SKM-1 (cell line): ENCODE measurements at regions not wholly inside any gene's neighbourhood (a gene's known extent, or its start where the extent isn't known, plus 50 kb on each side); places are given as distances from the start of the nearest gene placed in this dataset.
"Not testable (repeated sequence)": the region's sequence is repeated elsewhere in the genome, so short reads cannot be mapped to it uniquely, and the experiment has no call there.

Experiments used
- DNase-seq: peaks from one replicate; lab custom pipeline; 2025; ENCODE audit not compliant: unreplicated experiment; lab: John Stamatoyannopoulos, UW

DNA sequence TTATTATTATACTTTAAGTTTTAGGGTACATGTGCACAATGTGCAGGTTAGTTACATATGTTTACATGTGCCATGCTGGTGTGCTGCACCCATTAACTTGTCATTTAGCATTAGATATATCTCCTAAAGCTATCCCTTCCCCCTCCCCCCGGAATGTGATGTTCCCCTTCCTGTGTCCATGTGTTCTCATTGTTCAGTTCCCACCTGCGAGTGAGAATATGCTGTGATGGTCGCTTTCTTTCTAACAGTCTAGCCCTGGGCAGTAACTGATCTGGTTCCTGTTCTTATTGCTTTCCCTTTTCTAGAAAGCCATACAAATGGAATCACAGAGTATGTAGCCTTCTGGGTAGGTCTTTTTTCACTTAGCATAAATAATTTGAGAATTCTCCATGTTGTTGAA is 311.1 kb upstream of the CNTNAP2 start:
- not testable (repeated sequence) for DNase-seq

GRCh38 chr7:145797507-145797906 is 319.1 kb upstream of the CNTNAP2 start:
- no peak for DNase-seq

- no peak for DNase-seq
These were observed 321.5 kb upstream of the CNTNAP2 start for GRCh38 chr7:145795132-145795531.

DNA sequence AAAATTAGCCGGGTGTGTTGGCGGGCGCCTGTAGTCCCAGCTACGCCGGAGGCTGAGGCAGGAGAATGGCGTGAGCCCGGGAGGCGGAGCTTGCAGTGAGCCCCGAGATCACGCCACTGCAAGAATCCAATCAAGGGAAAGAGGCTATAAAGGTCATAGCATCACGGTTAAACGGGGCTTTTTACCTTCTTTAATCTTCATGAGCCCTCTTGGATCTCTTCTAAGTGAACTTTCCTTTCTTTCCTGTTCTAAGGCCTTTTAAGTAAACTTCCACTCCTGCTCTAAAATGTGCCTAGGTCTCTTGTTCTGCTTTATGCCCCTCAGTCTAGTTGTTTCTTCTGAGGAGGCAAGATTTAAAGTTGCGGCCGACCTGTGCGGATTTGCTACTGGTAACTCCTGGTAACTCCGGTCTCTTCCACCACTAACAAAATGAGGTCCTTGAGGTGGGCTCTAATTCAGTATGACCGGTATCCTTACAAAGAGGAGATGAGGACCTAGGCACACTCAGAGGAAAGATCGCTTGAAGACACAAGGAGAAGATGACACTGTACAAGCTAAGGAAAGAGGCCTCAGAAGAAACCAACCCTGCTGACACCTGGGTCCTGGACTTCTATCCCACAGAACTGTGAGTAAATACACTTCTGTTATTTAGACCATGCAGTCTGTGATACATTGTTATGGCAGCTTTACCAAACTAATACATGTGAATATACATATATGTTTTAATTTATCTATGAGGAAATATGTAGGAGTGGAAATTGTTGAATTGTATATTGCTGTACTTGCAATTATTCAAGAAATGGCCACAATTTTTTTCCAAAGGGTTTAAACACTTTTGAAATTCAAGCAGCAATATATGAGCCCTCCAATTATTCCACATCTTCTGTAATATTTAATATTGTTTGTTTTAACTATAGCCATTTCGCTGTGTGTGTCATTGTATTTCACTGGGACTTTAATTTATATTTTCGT is 331.5 kb upstream of the CNTNAP2 start:
- no peak for DNase-seq

DNA sequence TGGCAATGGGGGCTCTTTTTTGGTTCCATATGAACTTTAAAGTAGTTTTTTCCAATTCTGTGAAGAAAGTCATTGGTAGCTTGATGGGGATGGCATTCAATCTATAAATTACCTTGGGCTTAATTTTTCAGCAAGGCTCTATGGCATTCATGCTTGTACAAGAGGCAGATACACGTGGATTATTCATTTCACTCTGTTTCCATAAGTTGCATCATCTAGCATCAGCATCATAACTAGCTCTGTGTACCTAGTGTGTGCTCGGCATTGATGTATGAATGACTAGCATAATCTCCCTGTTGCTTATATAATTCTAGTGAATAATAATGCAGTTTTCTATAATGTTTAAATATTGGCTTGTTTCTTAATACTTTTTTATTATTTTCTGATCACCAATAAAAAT is 335.2 kb upstream of the CNTNAP2 start:
- DNase-seq: not testable (repeated sequence)

- no peak for DNase-seq
These were observed 337.5 kb upstream of the CNTNAP2 start for GRCh38 chr7:145779140-145779539.

DNA sequence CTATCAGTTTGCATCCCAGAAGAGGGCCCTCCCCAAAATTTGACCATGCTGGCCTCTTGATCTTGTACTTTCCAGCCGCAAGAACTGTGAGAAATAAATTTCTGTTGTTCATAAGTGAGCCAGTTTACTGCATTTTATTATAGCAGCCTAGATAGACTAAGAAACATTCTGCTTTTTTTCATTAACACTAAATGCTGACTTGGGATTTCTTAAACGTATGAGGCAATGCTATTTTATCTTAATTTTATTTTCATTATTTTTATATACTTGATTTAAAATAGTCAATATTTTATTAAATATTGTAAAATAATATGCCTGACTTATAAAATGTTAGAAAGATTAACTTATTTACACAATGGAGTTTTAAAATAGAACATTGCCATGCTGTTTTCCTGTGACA is 341.8 kb upstream of the CNTNAP2 start:
- DNase-seq: no peak

GRCh38 chr7:145753004-145753403 is 363.6 kb upstream of the CNTNAP2 start:
- no peak for DNase-seq

GRCh38 chr7:145737617-145738016 is 379.0 kb upstream of the CNTNAP2 start:
- DNase-seq: no peak

GRCh38 chr7:145735061-145735460 is 381.5 kb upstream of the CNTNAP2 start:
- DNase-seq: no peak

DNA sequence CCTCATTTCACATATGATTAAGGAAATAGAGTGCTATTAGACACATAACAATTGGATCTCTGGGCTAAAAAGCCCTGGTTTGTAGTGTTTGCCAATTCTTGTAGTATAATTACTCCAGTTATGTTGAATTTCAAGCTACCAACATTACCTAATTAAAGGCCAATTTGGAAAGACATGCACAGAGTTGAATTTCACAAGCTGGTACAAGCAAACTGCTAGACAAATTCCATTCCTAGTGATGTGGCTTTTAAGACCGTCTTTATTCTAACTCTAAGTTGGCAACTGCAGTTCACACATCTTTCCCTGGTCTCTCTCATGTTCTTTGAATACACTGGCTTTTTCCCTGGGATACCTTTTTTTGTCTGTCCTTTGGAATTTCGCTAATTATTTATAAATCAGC is 384.1 kb upstream of the CNTNAP2 start:
- no peak for DNase-seq

GRCh38 chr7:145729691-145730090 is 386.9 kb upstream of the CNTNAP2 start:
- DNase-seq: no peak

DNA sequence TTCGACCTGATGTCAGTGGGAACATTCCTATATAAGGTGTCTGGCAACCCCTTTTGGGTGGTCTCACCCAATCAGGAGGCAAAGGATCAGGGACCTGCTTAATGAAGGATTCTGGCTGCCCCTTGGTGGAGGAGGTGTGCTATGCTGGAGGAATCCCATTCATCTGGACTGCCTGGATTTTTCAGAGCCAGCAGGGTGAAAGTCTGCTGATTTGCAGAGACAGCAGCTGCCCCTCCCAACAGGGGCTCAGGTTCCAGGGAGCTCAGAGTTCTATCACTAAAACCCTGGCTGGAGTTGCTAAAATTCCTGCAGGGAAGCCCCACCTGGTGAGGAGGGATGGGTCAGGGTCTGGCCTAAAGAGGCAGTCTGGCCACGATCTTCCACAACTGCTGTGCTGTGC is 398.5 kb upstream of the CNTNAP2 start:
- no peak for DNase-seq

GRCh38 chr7:145700488-145700887 is 416.1 kb upstream of the CNTNAP2 start:
- no peak for DNase-seq

- no peak for DNase-seq
These were observed 417.9 kb upstream of the CNTNAP2 start for GRCh38 chr7:145698526-145699262.

DNA sequence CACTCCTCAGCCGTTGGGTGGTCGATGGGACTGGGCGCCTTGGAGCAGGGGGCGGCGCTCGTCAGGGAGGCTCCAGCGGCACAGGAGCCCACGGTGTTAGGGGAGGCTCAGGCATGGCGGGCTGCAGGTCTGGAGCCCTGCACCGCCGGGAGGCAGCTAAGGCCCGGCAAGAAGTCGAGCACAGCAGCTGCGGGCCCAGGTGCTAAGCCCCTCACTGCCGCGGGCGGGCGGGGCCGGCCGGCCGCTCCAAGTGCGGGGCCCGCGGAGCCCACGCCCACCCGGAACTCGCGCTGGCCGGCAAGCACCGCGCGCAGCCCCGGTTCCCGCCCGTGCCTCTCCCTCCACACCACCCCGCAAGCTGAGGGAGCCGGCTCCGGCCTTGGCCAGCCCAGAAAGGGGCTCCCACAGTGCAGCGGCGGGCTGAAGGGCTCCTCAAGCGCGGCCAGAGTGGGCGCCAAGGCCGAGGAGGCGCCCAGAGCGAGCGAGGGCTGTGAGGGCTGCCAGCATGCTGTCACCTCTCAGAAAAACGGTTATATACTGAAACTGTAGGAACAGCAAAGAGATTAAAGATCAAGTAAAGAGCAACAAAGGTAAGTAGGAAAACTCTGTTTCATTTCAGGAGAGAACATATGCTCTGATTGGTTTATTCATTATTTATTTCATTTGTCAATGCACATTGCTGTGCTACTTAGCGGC is 419.0 kb upstream of the CNTNAP2 start:
- not testable (repeated sequence) for DNase-seq

DNA sequence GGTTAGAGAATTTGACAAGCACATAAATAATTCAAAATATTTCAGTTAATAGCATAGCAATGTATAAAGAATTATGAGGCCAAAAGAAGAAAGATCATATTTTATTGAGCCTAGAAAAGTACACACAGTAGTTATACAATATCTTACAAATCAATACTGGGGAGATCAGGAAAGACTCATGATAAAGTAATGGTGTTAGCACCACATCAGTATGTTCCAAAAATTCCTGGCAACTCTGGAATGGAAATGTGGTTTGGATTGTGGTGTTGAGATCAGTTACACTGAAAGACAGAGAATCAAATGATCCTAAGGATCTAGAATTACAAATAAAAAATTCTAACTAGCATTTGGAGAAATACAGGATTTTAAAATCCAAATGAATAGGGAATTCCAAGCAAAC is 420.5 kb upstream of the CNTNAP2 start:
- DNase-seq: no peak

DNA sequence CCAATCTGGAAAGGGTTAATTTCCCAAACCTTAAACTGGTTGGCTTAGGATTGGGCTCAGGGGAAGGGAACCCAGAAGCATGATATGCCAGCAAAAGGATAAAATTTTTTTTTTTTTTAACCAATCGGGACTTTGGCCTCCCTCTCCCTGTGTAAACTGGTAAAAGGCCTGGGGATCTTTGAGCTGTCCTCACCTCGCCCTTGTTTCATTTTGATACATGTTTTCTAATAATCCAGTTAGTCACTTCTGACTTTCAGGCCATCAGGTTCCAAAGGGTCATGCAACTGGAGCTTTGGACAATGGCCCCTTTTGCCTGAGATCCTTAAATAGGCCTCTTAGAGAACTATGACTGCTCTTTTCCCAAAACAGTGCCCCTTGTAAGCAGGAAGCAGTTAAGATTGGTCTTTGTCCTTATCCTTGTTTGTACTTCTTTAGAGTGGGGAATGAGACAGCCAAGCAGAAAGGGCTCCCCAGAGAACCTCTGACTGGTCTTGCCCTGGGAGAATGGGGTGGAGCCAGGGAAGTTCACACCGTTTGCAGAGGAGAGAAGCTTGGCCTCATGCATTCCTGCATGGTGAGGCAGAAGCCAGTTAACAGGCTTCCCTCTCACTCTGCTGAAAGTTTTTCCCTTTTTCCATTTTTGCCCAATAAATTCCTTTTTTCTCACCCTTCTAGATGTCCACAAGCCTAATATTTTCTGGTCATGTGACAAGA is 424.2 kb upstream of the CNTNAP2 start:
- DNase-seq: no peak

GRCh38 chr7:145691377-145691914 is 425.2 kb upstream of the CNTNAP2 start:
- no peak for DNase-seq

DNA sequence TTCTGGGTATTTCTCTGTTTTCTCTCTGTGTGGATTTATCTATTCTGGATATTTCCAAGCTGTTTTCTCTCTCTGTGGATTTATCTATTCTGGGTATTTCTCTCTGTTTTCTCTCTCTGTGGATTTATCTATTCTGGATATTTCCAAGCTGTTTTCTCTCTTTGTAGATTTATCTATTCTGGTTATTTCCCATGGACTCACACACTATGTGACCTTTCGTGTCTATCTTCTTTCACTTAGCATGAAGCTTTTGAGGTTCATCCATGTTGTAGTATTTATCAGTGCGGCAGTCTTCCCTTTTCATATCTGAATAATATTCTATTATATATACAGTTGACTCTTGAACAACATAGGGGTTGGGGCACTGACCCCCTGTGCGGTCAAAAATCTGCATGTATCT is 435.0 kb upstream of the CNTNAP2 start:
- DNase-seq: no peak

DNA sequence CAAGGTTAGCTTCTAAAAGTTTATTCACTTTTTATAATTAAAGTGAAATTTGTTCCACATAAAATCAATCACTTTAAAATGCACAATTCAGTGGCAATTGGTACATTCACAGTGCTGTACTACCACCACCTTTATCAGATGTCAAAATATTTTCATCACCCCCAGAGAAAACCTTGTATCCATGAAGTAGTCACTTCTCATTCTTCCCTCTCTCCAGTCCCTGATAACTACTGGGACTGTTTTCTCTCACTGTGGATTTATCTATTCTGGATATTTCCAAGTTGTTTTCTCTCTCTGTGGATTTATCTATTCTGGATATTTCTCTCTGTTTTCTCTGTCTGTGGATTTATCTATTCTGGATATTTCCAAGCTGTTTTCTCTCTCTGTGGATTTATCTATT is 435.4 kb upstream of the CNTNAP2 start:
- DNase-seq: no peak
